ENCODE measurements at regions not wholly inside any gene's neighbourhood (a gene's known extent, or its start where the extent isn't known, plus 50 kb on each side); places are given as distances from the start of the nearest gene placed in this dataset.

- Histone ChIP-seq H3K36me3 (ENCODE audit: insufficient read depth) (no peaks in the 10 kb centered on the region), H3K27me3 (ENCODE audit: insufficient read depth) (no peaks in the 10 kb centered on the region), H2AFZ (no peak overlapping the region), H3K4me1 (ENCODE audit: insufficient read depth) (peaks cover 4% of the 10 kb centered on the region), H4K20me1 (replicated peaks; ENCODE audit: insufficient read depth) (no peaks in the 10 kb centered on the region), H3K9me2 (ENCODE audit: insufficient read depth) (peaks cover 3% of the 10 kb centered on the region; the same call in 1 of the 2 replicates), H3K4me2 (no peak overlapping the region), H3K4me3 (no peak overlapping the region), H3F3A (replicated peaks; ENCODE audit: low read depth) (no peaks in the 10 kb centered on the region), H3K79me2 (replicated peaks; ENCODE audit: insufficient read depth) (no peaks in the 10 kb centered on the region), H3K27ac (ENCODE audit: low read depth) (no peak overlapping the region)
- peaks cover 11% of the 10 kb centered on the region for H3K4me1 Mint-ChIP-seq
- H3K27ac Mint-ChIP-seq: no peak overlapping the region
- TF ChIP-seq ZNF114 (CRISPR knock-in tag; IDR thresholded peaks at IDR 0.05): no peak
- no peak for TF ChIP-seq EZH2 (IDR thresholded peaks at IDR 0.05; ENCODE audit: low read depth, unreplicated experiment)
- TF ChIP-seq, protein P1, sequence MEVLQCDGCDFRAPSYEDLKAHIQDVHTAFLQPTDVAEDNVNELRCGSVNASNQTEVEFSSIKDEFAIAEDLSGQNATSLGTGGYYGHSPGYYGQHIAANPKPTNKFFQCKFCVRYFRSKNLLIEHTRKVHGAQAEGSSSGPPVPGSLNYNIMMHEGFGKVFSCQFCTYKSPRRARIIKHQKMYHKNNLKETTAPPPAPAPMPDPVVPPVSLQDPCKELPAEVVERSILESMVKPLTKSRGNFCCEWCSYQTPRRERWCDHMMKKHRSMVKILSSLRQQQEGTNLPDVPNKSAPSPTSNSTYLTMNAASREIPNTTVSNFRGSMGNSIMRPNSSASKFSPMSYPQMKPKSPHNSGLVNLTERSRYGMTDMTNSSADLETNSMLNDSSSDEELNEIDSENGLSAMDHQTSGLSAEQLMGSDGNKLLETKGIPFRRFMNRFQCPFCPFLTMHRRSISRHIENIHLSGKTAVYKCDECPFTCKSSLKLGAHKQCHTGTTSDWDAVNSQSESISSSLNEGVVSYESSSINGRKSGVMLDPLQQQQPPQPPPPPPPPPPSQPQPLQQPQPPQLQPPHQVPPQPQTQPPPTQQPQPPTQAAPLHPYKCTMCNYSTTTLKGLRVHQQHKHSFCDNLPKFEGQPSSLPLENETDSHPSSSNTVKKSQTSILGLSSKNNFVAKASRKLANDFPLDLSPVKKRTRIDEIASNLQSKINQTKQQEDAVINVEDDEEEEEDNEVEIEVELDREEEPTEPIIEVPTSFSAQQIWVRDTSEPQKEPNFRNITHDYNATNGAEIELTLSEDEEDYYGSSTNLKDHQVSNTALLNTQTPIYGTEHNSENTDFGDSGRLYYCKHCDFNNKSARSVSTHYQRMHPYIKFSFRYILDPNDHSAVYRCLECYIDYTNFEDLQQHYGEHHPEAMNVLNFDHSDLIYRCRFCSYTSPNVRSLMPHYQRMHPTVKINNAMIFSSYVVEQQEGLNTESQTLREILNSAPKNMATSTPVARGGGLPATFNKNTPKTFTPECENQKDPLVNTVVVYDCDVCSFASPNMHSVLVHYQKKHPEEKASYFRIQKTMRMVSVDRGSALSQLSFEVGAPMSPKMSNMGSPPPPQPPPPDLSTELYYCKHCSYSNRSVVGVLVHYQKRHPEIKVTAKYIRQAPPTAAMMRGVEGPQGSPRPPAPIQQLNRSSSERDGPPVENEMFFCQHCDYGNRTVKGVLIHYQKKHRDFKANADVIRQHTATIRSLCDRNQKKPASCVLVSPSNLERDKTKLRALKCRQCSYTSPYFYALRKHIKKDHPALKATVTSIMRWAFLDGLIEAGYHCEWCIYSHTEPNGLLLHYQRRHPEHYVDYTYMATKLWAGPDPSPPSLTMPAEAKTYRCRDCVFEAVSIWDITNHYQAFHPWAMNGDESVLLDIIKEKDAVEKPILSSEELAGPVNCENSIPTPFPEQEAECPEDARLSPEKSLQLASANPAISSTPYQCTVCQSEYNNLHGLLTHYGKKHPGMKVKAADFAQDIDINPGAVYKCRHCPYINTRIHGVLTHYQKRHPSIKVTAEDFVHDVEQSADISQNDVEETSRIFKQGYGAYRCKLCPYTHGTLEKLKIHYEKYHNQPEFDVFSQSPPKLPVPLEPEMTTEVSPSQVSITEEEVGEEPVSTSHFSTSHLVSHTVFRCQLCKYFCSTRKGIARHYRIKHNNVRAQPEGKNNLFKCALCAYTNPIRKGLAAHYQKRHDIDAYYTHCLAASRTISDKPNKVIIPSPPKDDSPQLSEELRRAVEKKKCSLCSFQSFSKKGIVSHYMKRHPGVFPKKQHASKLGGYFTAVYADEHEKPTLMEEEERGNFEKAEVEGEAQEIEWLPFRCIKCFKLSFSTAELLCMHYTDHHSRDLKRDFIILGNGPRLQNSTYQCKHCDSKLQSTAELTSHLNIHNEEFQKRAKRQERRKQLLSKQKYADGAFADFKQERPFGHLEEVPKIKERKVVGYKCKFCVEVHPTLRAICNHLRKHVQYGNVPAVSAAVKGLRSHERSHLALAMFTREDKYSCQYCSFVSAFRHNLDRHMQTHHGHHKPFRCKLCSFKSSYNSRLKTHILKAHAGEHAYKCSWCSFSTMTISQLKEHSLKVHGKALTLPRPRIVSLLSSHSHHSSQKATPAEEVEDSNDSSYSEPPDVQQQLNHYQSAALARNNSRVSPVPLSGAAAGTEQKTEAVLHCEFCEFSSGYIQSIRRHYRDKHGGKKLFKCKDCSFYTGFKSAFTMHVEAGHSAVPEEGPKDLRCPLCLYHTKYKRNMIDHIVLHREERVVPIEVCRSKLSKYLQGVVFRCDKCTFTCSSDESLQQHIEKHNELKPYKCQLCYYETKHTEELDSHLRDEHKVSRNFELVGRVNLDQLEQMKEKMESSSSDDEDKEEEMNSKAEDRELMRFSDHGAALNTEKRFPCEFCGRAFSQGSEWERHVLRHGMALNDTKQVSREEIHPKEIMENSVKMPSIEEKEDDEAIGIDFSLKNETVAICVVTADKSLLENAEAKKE (CRISPR knock-in tag; IDR thresholded peaks at IDR 0.05): no peak
- TF ChIP-seq NANOG (IDR thresholded peaks at IDR 0.05; ENCODE audit: borderline replicate concordance): no peak
- no peak for TF ChIP-seq REST (IDR thresholded peaks at IDR 0.05; ENCODE audit: unreplicated experiment)
- no peak for TF ChIP-seq JUNB (IDR thresholded peaks at IDR 0.05; ENCODE audit: unreplicated experiment)
- no peak for TF ChIP-seq CREB1 (CRISPR knock-in tag; IDR thresholded peaks at IDR 0.05; ENCODE audit: low read depth)
- TF ChIP-seq CTCF (conservative IDR thresholded peaks at IDR 0.05; ENCODE audit: low read depth in 2 of 2): no peak
- TF ChIP-seq ETS1 (IDR thresholded peaks at IDR 0.05): no peak
- TF ChIP-seq ZNF331 (CRISPR knock-in tag; IDR thresholded peaks at IDR 0.05; ENCODE audit: low read depth): no peak
- no peak for TF ChIP-seq EZH2phosphoT487 (IDR thresholded peaks at IDR 0.05; ENCODE audit: unreplicated experiment)
- no peak for TF ChIP-seq STAT1 (IDR thresholded peaks at IDR 0.05; ENCODE audit: unreplicated experiment)
- no peak for TF ChIP-seq POLR2AphosphoS5 (IDR thresholded peaks at IDR 0.05; ENCODE audit: low read depth)
- H3K36me3 Mint-ChIP-seq (ENCODE audit: low read depth): peaks cover 5% of the 10 kb centered on the region; the same call in 1 of the 3 replicates
- H3K27me3 Mint-ChIP-seq (ENCODE audit: insufficient read depth, low read depth, poor library complexity): peaks cover 8% of the 10 kb centered on the region
- peaks cover 19% of the 10 kb centered on the region for H3K9me3 Mint-ChIP-seq
- no peak for ATAC-seq
- H3K4me3 Mint-ChIP-seq: no peak overlapping the region
- no peak for DNase-seq (ENCODE audit: low spot score)
These were observed 55.4 kb upstream of the IGFBP3 start for GRCh38 chr7:45976485-45976856.
